Upper lobe of right lung (tissue), 1 donor: ENCODE measurements at regions not wholly inside any gene's neighbourhood (a gene's known extent, or its start where the extent isn't known, plus 50 kb on each side); places are given as distances from the start of the nearest gene placed in this dataset.

Source experiments
- ATAC-seq: fragments of 200-7000 bp; cut with Tn5 transposase; one replicate; pipeline ENCODE4 v1.9.1; 2020; ENCODE audit warnings: mild to moderate bottlenecking, moderate library complexity
- DNase-seq: peaks from one replicate; pipeline ENCODE4 v3.0.0-alpha.2; 2020
- H3K27ac ChIP-seq: fragments of 200-600 bp; one replicate; pipeline ENCODE4 v1.8.0; 2022
- H3K27me3 ChIP-seq: fragments of 200-600 bp; one replicate; pipeline ENCODE4 v1.8.0; 2022; ENCODE audit warnings: mild to moderate bottlenecking
- H3K36me3 ChIP-seq: fragments of 200-600 bp; one replicate; pipeline ENCODE4 v1.8.0; 2022
- H3K4me1 ChIP-seq: fragments of 200-600 bp; one replicate; pipeline ENCODE4 v1.8.0; 2022
- H3K4me3 ChIP-seq: fragments of 200-600 bp; one replicate; pipeline ENCODE4 v1.8.0; 2022; ENCODE audit warnings: mild to moderate bottlenecking
- H3K9me3 ChIP-seq: fragments of 200-600 bp; one replicate; pipeline ENCODE4 v1.8.0; 2022
- CTCF ChIP-seq: fragments of 200-600 bp; IDR thresholded peaks from one replicate; pipeline ENCODE4 v1.8.0; 2022; ENCODE audit warnings: antibody characterized with exemption
- intact Hi-C: fragments of 100-400 bp; cut with DNase I; formaldehyde crosslinking; loops from one replicate; pipeline ENCODE4 v1.11.0; 2022
- donor health status: DM: no; HTN: yes; CAD: no; lungs with severe emphysema.

GRCh38 chr3:99066863-99067262, 165.4 kb upstream of the DCBLD2 start:
- TF ChIP-seq CTCF, result no peak
- intact Hi-C loops, result no loop called here
- H3K4me1 ChIP-seq, result no peaks in the 10 kb centered on the region

GRCh38 chr3:99049164-99049563, 147.7 kb upstream of the DCBLD2 start:
- ATAC-seq, result no peak

More at GRCh38 chr3:99066863-99067262, 165.4 kb upstream of the DCBLD2 start:
- ATAC-seq, result no peak
- Histone ChIP-seq H3K36me3 (no peaks in the 10 kb centered on the region), H3K4me3 (no peak overlapping the region), H3K27ac (no peak overlapping the region), H3K9me3 (no peaks in the 10 kb centered on the region), H3K27me3 (no peaks in the 10 kb centered on the region)
- DNase-seq, result no peak

GRCh38 chr3:99041747-99042146, 140.3 kb upstream of the DCBLD2 start:
- Histone ChIP-seq H3K36me3 (no peaks in the 10 kb centered on the region), H3K9me3 (no peaks in the 10 kb centered on the region), H3K4me3 (no peak overlapping the region), H3K27me3 (no peaks in the 10 kb centered on the region), H3K27ac (no peak overlapping the region), H3K4me1 (no peaks in the 10 kb centered on the region)
- TF ChIP-seq CTCF, result no peak
- DNase-seq (no peak), ATAC-seq (no peak)
- intact Hi-C loops, result no loop called here

More at GRCh38 chr3:99049164-99049563, 147.7 kb upstream of the DCBLD2 start:
- no peak overlapping the region for H3K27ac ChIP-seq
- TF ChIP-seq CTCF, result no peak
- no peaks in the 10 kb centered on the region for H3K9me3 ChIP-seq
- no peaks in the 10 kb centered on the region for H3K4me1 ChIP-seq
- intact Hi-C loops, result no loop called here
- no peaks in the 10 kb centered on the region for H3K36me3 ChIP-seq
- no peaks in the 10 kb centered on the region for H3K27me3 ChIP-seq
- no peak for DNase-seq
- no peak overlapping the region for H3K4me3 ChIP-seq

- intact Hi-C loops, result no loop called here
- DNase-seq, result no peak
- Histone ChIP-seq H3K27me3 (no peaks in the 10 kb centered on the region), H3K36me3 (no peaks in the 10 kb centered on the region), H3K4me3 (no peak overlapping the region), H3K9me3 (no peaks in the 10 kb centered on the region), H3K4me1 (no peaks in the 10 kb centered on the region), H3K27ac (no peak overlapping the region)
- ATAC-seq, result no peak
- TF ChIP-seq CTCF, result no peak
Measured at GRCh38 chr3:99031778-99032177, 130.3 kb upstream of the DCBLD2 start.

GRCh38 chr3:99023590-99024192, 122.2 kb upstream of the DCBLD2 start:
- H3K4me3 ChIP-seq, result no peak overlapping the region
- no peak for DNase-seq
- intact Hi-C loops, result no loop called here
- ATAC-seq, result peak; percentile 58
- no peaks in the 10 kb centered on the region for H3K27me3 ChIP-seq
- no peaks in the 10 kb centered on the region for H3K9me3 ChIP-seq
- peak; percentile 69 for TF ChIP-seq CTCF
- H3K4me1 ChIP-seq, result no peaks in the 10 kb centered on the region
- no peaks in the 10 kb centered on the region for H3K36me3 ChIP-seq
- no peak overlapping the region for H3K27ac ChIP-seq

- DNase-seq, result no peak
Measured at GRCh38 chr3:99021466-99021865, 120.0 kb upstream of the DCBLD2 start.

More at GRCh38 chr3:99021466-99021865, 120.0 kb upstream of the DCBLD2 start:
- H3K27me3 ChIP-seq, result no peaks in the 10 kb centered on the region
- TF ChIP-seq CTCF, result no peak
- H3K9me3 ChIP-seq, result no peaks in the 10 kb centered on the region
- no peak overlapping the region for H3K4me3 ChIP-seq
- H3K27ac ChIP-seq, result no peak overlapping the region
- no peaks in the 10 kb centered on the region for H3K4me1 ChIP-seq
- H3K36me3 ChIP-seq, result no peaks in the 10 kb centered on the region
- ATAC-seq, result no peak
- intact Hi-C loops, result no loop called here
